HG03025 (cell line): ENCODE measurements at regions not wholly inside any gene's neighbourhood (a gene's known extent, or its start where the extent isn't known, plus 50 kb on each side); places are given as distances from the start of the nearest gene placed in this dataset.
A peak's percentile ranks its signal among the peaks of the same experiment; 100 is the strongest.

ENCODE experiments used
- ATAC-seq: cut with Tn5 transposase; IDR thresholded peaks from one replicate; pipeline ENCODE4 v1.9.1; 2021; ENCODE audit warnings: mild to moderate bottlenecking, moderate library complexity; ENCODE audit not compliant: unreplicated experiment, low FRiP score

GRCh38 chrX:13266641-13267345 is 53.1 kb downstream of the ATXN3L start:
- no peak for ATAC-seq

GRCh38 chrX:13265549-13266132 is 54.2 kb downstream of the ATXN3L start:
- ATAC-seq = no peak

- no peak for ATAC-seq
Observed at GRCh38 chrX:13265111-13265510, 54.7 kb downstream of the ATXN3L start.

GRCh38 chrX:13263560-13264251 is 56.1 kb downstream of the ATXN3L start:
- peak; percentile 76 for ATAC-seq

- no peak for ATAC-seq
Observed at GRCh38 chrX:13261348-13261747, 58.5 kb downstream of the ATXN3L start.

GRCh38 chrX:13260598-13260997 is 59.3 kb downstream of the ATXN3L start:
- no peak for ATAC-seq

- ATAC-seq = no peak
Observed at GRCh38 chrX:13258725-13259124, 61.1 kb downstream of the ATXN3L start.

GRCh38 chrX:13258052-13258444 is 61.8 kb downstream of the ATXN3L start:
- no peak for ATAC-seq

- ATAC-seq = peak; percentile 46
Observed at GRCh38 chrX:13257223-13258051, 62.4 kb downstream of the ATXN3L start.

GRCh38 chrX:13256603-13257002 is 63.2 kb downstream of the ATXN3L start:
- no peak for ATAC-seq

GRCh38 chrX:13254870-13255269 is 65.0 kb downstream of the ATXN3L start:
- no peak for ATAC-seq

- no peak for ATAC-seq
Observed at GRCh38 chrX:13254076-13254785, 65.6 kb downstream of the ATXN3L start.

GRCh38 chrX:13253223-13253622 is 66.6 kb downstream of the ATXN3L start:
- ATAC-seq = no peak

- ATAC-seq = no peak
Observed at GRCh38 chrX:13252726-13253125, 67.1 kb downstream of the ATXN3L start.

- ATAC-seq = no peak
Observed at GRCh38 chrX:13250826-13251580, 68.8 kb downstream of the ATXN3L start.

GRCh38 chrX:13248867-13249486 is 70.9 kb downstream of the ATXN3L start:
- ATAC-seq = no peak

GRCh38 chrX:13239272-13239671 is 80.6 kb downstream of the ATXN3L start:
- ATAC-seq = no peak

GRCh38 chrX:13235930-13236329 is 83.9 kb downstream of the ATXN3L start:
- no peak for ATAC-seq

GRCh38 chrX:13232484-13232883 is 87.4 kb downstream of the ATXN3L start:
- no peak for ATAC-seq
